Nephron (organoid): ENCODE measurements at regions not wholly inside any gene's neighbourhood (a gene's known extent, or its start where the extent isn't known, plus 50 kb on each side); places are given as distances from the start of the nearest gene placed in this dataset.

Experiments used
- H3K27ac Mint-ChIP-seq, 3 experiments: 2 replicates each; pipeline ENCODE4 v1.8.0; 2020; ENCODE audit warnings: mixed read lengths in 3 of 3, mild to moderate bottlenecking in 2 of 3, moderate library complexity in 1 of 3
- H3K27me3 Mint-ChIP-seq: 2 replicates; pipeline ENCODE4 v1.8.0; 2021; ENCODE audit warnings: low read depth, mild to moderate bottlenecking, moderate library complexity, mixed read lengths
- H3K36me3 Mint-ChIP-seq: 2 replicates; pipeline ENCODE4 v1.8.0; 2020; ENCODE audit warnings: low read depth, mixed read lengths
- H3K4me1 Mint-ChIP-seq: 2 replicates; pipeline ENCODE4 v1.8.0; 2020; ENCODE audit warnings: mixed read lengths
- H3K4me3 Mint-ChIP-seq, 3 experiments: 2 replicates each; pipeline ENCODE4 v1.8.0; 2020; ENCODE audit warnings: mild to moderate bottlenecking in 3 of 3, mixed read lengths in 3 of 3, moderate library complexity in 2 of 3
- H3K9me3 Mint-ChIP-seq: 2 replicates; pipeline ENCODE4 v1.8.0; 2020; ENCODE audit warnings: mixed read lengths
- CTCF ChIP-seq, 3 experiments: fragments of 200-600 bp; sonication (generic); IDR thresholded peaks; one replicate each; pipeline ENCODE4 v1.5.0; 2021; ENCODE audit warnings: antibody characterized with exemption in 3 of 3; ENCODE audit not compliant: unreplicated experiment in 3 of 3

GRCh38 chr1:70871790-70872189 is 175.8 kb downstream of the PTGER3 start:
- H3K4me3 Mint-ChIP-seq = no peak overlapping the region
- no peak for TF ChIP-seq CTCF (IDR thresholded peaks at IDR 0.05; ENCODE audit: unreplicated experiment in 3 of 3)
- no peak overlapping the region for H3K27ac Mint-ChIP-seq
- no peaks in the 10 kb centered on the region for H3K9me3 Mint-ChIP-seq
- no peaks in the 10 kb centered on the region for H3K27me3 Mint-ChIP-seq
- no peaks in the 10 kb centered on the region for H3K4me1 Mint-ChIP-seq
- no peaks in the 10 kb centered on the region for H3K36me3 Mint-ChIP-seq

DNA sequence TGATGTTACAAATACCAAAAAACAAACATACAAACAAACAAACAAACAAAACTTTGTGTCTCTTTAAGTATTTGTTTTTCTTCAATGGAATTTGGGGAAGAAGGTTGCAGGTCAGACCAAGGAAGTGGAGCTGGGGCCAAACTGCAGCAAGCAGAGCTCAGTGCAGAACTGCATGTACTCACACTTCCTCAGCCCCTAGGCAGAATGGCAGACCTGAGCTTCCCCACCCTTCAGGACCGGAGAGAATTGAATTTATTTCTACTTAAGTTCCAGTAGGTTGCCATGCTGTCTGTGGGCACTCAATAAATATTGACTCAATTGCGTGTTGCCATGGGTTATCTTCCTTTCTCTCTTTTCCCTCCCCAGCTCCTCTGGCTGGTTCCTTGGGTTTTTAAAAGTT is 173.6 kb downstream of the PTGER3 start:
- TF ChIP-seq CTCF (IDR thresholded peaks at IDR 0.05; ENCODE audit: unreplicated experiment in 3 of 3) = no peak
- Mint-ChIP-seq H3K36me3 (no peaks in the 10 kb centered on the region), H3K27ac (no peak overlapping the region), H3K4me3 (no peak overlapping the region), H3K4me1 (no peaks in the 10 kb centered on the region), H3K27me3 (no peaks in the 10 kb centered on the region), H3K9me3 (no peaks in the 10 kb centered on the region)

DNA sequence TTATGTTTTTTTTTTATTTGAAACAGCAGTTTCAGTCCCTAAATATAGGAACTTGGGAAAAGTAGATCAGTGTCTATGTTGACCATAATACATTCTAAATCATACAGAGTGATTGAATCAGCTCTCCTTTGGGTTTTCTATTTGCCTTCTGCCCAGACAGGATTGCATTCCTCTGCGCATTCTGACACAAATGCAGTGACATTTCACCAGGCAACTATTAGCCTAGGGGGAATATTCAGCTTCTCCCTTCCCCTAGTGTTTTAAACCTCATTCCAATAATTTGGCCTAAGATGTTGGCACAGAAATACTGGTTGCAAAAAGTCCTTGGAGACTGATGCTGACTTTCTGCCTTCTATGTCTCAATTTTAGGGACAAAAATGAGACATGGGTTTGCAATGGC is 172.8 kb downstream of the PTGER3 start:
- Mint-ChIP-seq H3K27me3 (peaks cover 4% of the 10 kb centered on the region), H3K27ac (no peak overlapping the region), H3K9me3 (no peaks in the 10 kb centered on the region), H3K4me3 (no peak overlapping the region), H3K4me1 (no peaks in the 10 kb centered on the region), H3K36me3 (no peaks in the 10 kb centered on the region)
- no peak for TF ChIP-seq CTCF (IDR thresholded peaks at IDR 0.05; ENCODE audit: unreplicated experiment in 3 of 3)

DNA sequence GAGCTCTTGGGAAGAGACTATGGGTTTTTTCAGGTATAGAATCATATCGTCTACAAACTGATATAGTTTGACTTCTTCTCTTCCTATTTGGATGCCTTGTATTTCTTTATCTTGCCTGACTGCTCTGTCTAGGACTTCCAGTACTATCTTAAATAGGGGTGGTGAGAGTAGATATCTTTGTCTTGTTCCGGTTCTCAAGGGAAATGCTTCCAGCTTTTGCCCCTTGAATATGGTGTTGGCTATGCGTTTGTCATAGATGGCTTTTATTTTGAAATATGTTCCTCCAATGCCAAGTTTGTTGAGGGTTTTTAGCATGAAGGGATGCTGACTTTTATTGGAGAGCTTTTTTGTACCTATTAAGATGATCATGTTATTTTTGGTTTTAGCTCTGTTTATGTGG is 170.3 kb downstream of the PTGER3 start:
- H3K4me3 Mint-ChIP-seq = no peak overlapping the region
- no peak for TF ChIP-seq CTCF (IDR thresholded peaks at IDR 0.05; ENCODE audit: unreplicated experiment in 3 of 3)
- no peak overlapping the region for H3K27ac Mint-ChIP-seq
- no peaks in the 10 kb centered on the region for H3K36me3 Mint-ChIP-seq
- peaks cover 7% of the 10 kb centered on the region for H3K27me3 Mint-ChIP-seq
- peaks cover 5% of the 10 kb centered on the region for H3K9me3 Mint-ChIP-seq
- no peaks in the 10 kb centered on the region for H3K4me1 Mint-ChIP-seq

GRCh38 chr1:70887936-70888335 is 159.7 kb downstream of the PTGER3 start:
- H3K9me3 Mint-ChIP-seq = no peaks in the 10 kb centered on the region
- no peak for TF ChIP-seq CTCF (IDR thresholded peaks at IDR 0.05; ENCODE audit: unreplicated experiment in 3 of 3)
- no peaks in the 10 kb centered on the region for H3K36me3 Mint-ChIP-seq
- peak overlapping the region in 2 of 3 experiments; percentile 37 to 54 for H3K27ac Mint-ChIP-seq
- H3K4me3 Mint-ChIP-seq = no peak overlapping the region
- peaks cover 14% of the 10 kb centered on the region for H3K4me1 Mint-ChIP-seq
- no peaks in the 10 kb centered on the region for H3K27me3 Mint-ChIP-seq

GRCh38 chr1:70888722-70889121 is 158.9 kb downstream of the PTGER3 start:
- no peak overlapping the region for H3K4me3 Mint-ChIP-seq
- no peak overlapping the region for H3K27ac Mint-ChIP-seq
- H3K36me3 Mint-ChIP-seq = no peaks in the 10 kb centered on the region
- H3K4me1 Mint-ChIP-seq = peaks cover 14% of the 10 kb centered on the region
- TF ChIP-seq CTCF (IDR thresholded peaks at IDR 0.05; ENCODE audit: unreplicated experiment in 3 of 3) = no peak
- H3K9me3 Mint-ChIP-seq = no peaks in the 10 kb centered on the region
- no peaks in the 10 kb centered on the region for H3K27me3 Mint-ChIP-seq
